ENCODE measurements at regions not wholly inside any gene's neighbourhood (a gene's known extent, or its start where the extent isn't known, plus 50 kb on each side); places are given as distances from the start of the nearest gene placed in this dataset.
"Not testable (repeated sequence)": the region's sequence is repeated elsewhere in the genome, so short reads cannot be mapped to it uniquely, and the experiment has no call there.

DNA sequence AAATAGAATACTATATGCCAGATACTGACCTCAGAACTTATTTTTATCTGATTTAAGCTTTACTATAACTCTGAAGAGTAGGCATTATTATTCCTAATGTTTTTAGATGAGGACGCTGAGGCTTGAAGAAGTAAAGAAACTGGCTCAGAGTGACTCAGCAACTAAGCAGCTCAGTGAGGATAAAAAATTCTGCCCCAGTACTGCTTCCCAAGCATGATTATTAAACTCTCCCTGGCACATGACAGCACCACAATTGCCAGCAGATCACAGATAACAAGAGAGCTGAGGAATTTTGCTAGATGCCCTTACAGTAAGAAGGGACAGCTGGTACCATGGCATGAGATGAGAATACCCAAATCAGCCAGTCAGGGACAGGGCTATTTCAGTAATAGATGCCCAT lies 219.4 kb downstream of the NKX6-1 start:
- H3K4me1 ChIP-seq = no peaks in the 10 kb centered on the region
- no peaks in the 10 kb centered on the region for H3K36me3 ChIP-seq
- H3K9me3 ChIP-seq (replicated peaks) = no peaks in the 10 kb centered on the region
- DNase-seq = no peak
- H3K27ac ChIP-seq = no peak overlapping the region
- no peak overlapping the region for H3K4me3 ChIP-seq
- H3K27me3 ChIP-seq = no peaks in the 10 kb centered on the region

DNA sequence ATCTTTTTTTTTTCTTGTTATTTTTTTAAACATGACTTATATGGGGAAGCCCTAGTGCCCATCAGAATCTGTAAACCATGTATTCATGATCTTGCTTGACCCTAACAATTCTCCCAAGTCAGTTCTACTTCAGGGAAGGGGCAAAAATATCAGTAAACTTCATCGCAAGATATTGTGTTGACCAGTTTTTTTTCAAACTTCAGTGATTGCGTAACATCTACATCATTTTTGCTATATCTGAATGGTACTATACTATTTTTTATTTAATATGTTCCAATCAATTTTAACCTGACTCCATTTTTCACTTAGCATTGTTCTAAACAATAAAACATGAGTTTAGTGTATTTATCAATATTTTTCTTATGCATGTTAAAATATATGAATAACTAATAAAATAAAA lies 221.2 kb downstream of the NKX6-1 start:
- H3K4me3 ChIP-seq = no peak overlapping the region
- H3K4me1 ChIP-seq = no peaks in the 10 kb centered on the region
- DNase-seq = no peak
- no peaks in the 10 kb centered on the region for H3K9me3 ChIP-seq (replicated peaks)
- no peak overlapping the region for H3K27ac ChIP-seq
- no peaks in the 10 kb centered on the region for H3K27me3 ChIP-seq
- no peaks in the 10 kb centered on the region for H3K36me3 ChIP-seq

DNA sequence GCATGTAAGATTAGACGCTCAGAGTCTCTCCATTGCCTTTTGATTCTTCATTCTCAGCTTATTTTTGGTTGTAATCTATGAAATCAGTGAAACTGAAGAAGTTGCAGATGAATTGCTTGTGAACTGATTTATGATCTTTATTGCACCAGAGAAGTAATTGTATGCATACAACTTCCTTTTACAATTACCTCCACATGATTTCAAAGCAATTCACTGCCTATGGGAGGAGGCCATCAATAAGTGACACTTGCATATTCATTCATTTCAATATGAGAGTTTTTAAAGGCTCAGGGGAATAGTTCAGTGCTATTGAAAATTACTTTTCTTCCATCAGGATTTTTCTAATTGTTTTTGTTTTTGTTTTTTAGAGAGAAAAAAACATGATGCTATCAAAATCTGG lies 222.3 kb downstream of the NKX6-1 start:
- H3K9me3 ChIP-seq (replicated peaks) = no peaks in the 10 kb centered on the region
- no peak overlapping the region for H3K27ac ChIP-seq
- no peak overlapping the region for H3K4me3 ChIP-seq
- DNase-seq = no peak
- no peaks in the 10 kb centered on the region for H3K4me1 ChIP-seq
- no peaks in the 10 kb centered on the region for H3K36me3 ChIP-seq
- H3K27me3 ChIP-seq = no peaks in the 10 kb centered on the region

DNA sequence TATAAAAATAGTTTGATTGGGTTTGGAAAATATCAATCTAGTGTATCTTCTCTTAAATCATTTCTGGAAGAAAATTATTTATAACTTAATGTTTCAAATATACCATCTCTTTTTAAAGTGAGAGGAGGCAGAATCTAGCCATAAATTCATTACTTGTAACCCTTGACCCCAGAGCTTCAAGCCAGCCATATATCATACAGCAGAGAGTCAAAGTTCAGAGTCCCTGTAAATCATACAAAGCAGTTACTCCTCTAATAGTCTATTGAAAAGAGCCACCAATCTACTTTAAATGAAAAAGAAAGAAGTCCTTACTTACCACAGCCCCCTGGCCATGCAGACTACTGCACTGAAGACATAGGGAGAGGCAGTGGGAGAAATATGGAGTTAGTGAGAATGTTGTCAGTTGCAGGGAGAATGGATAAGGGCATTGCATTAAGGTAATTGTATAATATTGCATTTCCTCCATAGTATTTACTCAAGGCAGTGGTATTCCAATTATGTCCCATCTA lies 229.5 kb downstream of the NKX6-1 start:
- Histone ChIP-seq H3K27me3 (no peaks in the 10 kb centered on the region), H3K4me3 (no peak overlapping the region), H3K36me3 (no peaks in the 10 kb centered on the region), H3K9me3 (replicated peaks) (no peaks in the 10 kb centered on the region), H3K4me1 (no peaks in the 10 kb centered on the region), H3K27ac (no peak overlapping the region)
- DNase-seq = no peak

DNA sequence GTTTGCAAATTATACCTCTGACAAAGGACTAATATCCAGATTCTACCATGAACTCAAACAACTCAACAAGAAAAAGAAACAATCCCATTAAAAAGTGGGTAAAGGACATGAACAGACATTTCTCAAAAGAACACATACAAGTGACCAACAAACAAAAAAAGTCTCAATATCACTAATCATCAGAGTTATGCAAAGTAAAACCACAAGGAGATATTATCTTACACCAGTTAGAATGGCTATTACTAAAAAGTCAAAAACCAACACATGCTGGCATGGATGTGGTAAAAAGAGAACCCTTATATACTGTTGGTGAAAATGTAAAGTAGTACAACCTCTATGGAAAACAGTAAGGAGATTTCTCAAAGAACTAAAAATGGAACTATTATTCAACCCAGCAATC lies 234.4 kb downstream of the NKX6-1 start:
- H3K27ac ChIP-seq = no peak overlapping the region
- H3K4me1 ChIP-seq = no peaks in the 10 kb centered on the region
- H3K9me3 ChIP-seq (replicated peaks) = no peaks in the 10 kb centered on the region
- no peaks in the 10 kb centered on the region for H3K36me3 ChIP-seq
- H3K4me3 ChIP-seq = no peak overlapping the region
- no peak for DNase-seq
- no peaks in the 10 kb centered on the region for H3K27me3 ChIP-seq

DNA sequence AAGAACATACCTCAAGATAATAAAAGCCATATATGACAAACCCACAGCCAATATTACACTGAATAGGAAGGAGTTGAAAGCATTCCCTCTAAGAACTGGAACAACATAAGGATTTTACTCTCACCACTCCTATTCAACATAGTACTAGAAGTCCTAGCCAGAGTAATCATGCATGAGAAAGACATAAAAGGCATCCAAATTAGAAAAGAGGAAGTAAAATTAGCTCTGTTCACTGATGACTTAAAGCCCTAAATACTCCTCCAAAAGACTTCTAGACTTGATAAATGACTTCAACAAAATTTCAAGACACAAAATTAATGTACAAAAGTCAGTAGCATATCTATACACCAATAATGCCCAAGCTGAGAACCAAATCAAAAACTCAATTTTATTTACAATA lies 235.7 kb downstream of the NKX6-1 start:
- H3K36me3 ChIP-seq = no peaks in the 10 kb centered on the region
- no peak overlapping the region for H3K4me3 ChIP-seq
- H3K27me3 ChIP-seq = no peaks in the 10 kb centered on the region
- no peaks in the 10 kb centered on the region for H3K9me3 ChIP-seq (replicated peaks)
- DNase-seq = no peak
- no peaks in the 10 kb centered on the region for H3K4me1 ChIP-seq
- H3K27ac ChIP-seq = no peak overlapping the region

DNA sequence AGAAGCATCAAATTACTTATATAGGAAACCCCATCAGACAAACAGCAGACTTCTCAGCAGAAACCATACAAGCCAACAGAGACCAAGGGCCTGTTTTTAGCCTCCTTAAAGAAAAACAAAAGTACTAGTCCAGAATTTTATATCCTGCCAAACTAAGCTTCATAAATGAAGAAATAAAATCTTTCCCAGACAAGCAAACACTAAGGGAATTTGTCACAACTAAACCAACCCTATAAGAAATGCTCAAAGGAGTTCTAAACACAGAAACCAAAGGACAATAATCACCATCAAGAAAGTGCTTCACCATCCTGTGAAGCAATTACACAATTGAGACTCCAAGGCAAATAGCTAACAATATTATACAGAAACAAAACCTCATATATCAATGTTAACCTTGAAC lies 238.6 kb downstream of the NKX6-1 start:
- Histone ChIP-seq H3K27me3 (no peaks in the 10 kb centered on the region), H3K9me3 (replicated peaks) (no peaks in the 10 kb centered on the region), H3K27ac (no peak overlapping the region), H3K4me1 (no peaks in the 10 kb centered on the region), H3K4me3 (no peak overlapping the region), H3K36me3 (no peaks in the 10 kb centered on the region)
- DNase-seq = no peak

DNA sequence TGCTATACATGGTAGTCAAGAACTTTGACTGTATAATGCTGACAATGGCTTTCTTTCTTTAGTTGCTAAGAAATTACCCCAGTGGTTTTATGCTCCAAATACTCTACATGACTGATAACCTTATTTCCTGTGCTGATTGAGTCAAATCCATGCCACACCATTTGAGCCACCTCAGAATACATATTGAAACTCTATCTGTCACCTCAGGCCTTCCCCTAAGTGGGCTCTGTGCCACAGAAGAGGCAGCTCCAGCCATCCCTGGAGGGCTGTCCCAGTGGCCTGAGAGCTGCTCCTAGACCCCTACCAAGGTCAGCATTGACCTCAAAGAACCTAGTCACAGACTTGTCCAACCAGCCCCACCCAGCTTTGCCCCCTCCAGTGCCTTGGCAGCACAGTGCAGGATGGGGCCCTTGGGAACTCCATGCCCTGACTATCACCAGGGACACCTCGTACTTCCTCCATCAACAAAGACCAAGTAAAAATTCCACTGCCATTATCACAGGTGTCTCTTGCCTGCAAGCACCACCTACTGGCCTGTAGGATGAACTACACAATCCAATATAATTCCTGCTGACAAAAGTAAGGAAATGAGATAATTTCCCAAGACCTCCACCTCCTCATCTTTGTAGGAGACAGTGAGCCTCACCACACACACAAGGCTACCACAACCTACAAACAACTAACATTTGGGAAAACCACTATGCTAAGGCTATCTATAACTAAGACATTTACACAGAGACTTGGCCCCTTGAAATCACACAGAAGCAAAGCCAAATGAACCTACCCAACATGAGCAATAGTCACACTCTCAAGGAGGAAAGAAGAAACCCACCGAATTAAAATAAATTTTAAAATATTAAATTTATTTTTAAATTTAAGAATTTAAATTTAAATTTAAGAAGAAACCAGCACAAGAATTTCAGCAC lies 239.9 kb downstream of the NKX6-1 start:
- Histone ChIP-seq H3K4me3 (no peak overlapping the region), H3K9me3 (replicated peaks) (no peaks in the 10 kb centered on the region), H3K27ac (no peak overlapping the region), H3K4me1 (no peaks in the 10 kb centered on the region), H3K36me3 (no peaks in the 10 kb centered on the region), H3K27me3 (no peaks in the 10 kb centered on the region)
- peak; percentile 19 to 62 for DNase-seq

DNA sequence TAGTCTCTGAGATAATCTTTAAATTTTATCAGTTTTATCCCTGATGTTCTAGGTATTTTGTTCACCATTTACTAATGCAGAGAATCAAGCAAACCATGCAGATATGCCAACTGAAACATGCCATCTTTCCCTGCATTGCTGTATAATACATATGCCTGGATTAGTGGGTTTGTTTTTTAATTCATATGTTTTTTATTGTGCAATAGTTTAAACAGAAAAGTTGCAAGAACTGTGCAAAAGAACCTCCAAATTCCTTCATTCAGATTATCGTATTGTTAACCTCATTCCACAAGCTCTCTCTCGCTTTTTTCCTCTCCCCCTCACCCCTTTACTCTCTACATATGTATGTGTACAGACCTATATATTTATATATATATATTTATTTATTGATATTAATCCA lies 244.6 kb downstream of the NKX6-1 start:
- H3K36me3 ChIP-seq = no peaks in the 10 kb centered on the region
- H3K9me3 ChIP-seq (replicated peaks) = no peaks in the 10 kb centered on the region
- H3K4me1 ChIP-seq = no peaks in the 10 kb centered on the region
- H3K27me3 ChIP-seq = no peaks in the 10 kb centered on the region
- H3K4me3 ChIP-seq = no peak overlapping the region
- no peak overlapping the region for H3K27ac ChIP-seq
- no peak for DNase-seq

DNA sequence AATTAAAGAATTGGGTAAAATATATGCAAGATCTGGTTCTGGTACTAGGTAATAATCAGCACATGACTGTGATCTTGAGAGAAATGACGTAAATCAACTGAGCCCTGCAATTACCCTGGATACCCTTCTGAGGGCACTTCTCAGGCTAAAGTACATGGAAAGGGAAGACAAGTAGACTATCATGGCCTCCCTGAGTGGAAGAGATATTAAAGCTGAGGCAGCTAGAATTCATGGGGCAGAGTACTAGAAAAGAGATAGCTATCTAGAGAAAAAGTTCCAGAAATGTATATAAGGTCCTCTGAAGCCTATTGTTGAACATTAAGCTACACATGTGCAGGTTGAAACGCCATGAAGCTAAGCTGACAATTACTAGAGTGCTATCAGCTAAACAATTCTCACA lies 249.6 kb downstream of the NKX6-1 start:
- Histone ChIP-seq H3K27ac (no peak overlapping the region), H3K36me3 (no peaks in the 10 kb centered on the region), H3K9me3 (replicated peaks) (no peaks in the 10 kb centered on the region), H3K27me3 (0 out of 2 replicates have a peak, but pooled peaks cover 3% of the 10 kb centered on the region), H3K4me1 (0 out of 2 replicates have a peak, but pooled peaks cover 2% of the 10 kb centered on the region), H3K4me3 (no peak overlapping the region)
- no peak for DNase-seq

DNA sequence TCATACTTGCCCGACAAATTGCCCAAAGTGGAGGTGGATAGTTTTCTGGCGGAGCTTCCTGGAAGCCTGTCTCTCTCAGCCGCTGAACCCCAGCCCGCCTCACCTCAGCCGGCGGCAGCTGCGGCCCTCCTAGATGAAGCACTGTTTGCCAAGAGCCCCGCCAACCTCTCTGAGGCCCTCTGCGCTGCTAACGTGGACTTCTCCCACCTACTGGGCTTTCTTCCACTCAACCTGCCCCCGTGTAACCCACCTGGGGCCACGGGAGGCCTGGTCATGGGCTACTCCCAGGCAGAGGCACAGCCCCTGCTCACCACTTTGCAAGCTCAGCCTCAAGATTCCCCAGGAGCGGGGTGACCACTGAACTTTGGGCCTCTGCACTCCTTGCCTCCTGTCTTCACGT lies 254.1 kb downstream of the NKX6-1 start:
- not testable (repeated sequence) for DNase-seq; H3K36me3 ChIP-seq; H3K4me1 ChIP-seq; H3K4me3 ChIP-seq; H3K27me3 ChIP-seq; H3K27ac ChIP-seq; H3K9me3 ChIP-seq (replicated peaks)

DNA sequence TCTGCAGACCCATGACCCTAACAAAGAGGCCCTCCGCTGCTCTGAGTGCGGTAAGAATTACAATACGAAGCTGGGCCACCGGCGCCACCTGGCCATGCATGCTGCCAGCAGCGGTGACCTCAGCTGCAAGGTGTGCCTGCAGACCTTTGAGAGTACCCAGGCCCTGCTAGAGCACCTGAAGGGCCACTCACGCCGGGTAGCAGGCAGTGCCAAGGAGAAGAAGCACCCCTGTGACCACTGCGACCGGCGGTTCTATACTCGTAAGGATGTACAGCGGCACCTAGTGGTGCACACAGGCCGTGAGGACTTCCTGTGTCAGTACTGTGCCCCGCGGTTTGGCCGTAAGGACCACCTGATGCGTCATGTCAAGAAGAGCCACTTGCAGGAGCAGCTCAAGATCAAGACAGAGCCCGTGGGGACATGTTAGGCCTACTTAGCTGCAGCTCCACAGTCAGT lies 254.7 kb downstream of the NKX6-1 start:
- H3K27ac ChIP-seq; H3K36me3 ChIP-seq; H3K9me3 ChIP-seq (replicated peaks); H3K27me3 ChIP-seq; H3K4me1 ChIP-seq; H3K4me3 ChIP-seq: not testable (repeated sequence)
- peak; percentile 13 to 17 for DNase-seq

DNA sequence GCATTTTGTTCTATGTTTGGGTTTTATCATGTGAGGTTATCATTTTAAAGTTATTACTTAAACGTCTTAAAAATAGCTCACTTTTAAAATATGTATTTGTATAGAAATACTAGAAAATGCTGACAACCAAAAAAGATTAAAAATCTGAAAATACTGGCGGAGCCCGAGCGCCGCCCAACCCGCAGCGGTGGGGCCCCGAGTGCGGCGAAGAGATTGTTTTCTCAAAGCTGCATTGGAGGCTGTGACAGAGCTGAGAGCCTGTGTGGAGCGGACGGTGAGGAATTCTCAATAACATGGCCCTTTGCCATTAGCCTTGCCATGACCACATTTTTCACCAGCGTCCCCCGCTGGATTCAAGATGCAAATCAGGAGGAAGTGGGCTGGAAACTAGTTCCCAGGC lies 255.4 kb downstream of the NKX6-1 start:
- no peak overlapping the region for H3K4me3 ChIP-seq
- H3K27me3 ChIP-seq = 0 out of 2 replicates have a peak, but pooled peaks cover 2% of the 10 kb centered on the region
- H3K4me1 ChIP-seq = 0 out of 2 replicates have a peak, but pooled peaks cover 2% of the 10 kb centered on the region
- no peaks in the 10 kb centered on the region for H3K36me3 ChIP-seq
- H3K9me3 ChIP-seq (replicated peaks) = no peaks in the 10 kb centered on the region
- no peak overlapping the region for H3K27ac ChIP-seq
- no peak for DNase-seq

DNA sequence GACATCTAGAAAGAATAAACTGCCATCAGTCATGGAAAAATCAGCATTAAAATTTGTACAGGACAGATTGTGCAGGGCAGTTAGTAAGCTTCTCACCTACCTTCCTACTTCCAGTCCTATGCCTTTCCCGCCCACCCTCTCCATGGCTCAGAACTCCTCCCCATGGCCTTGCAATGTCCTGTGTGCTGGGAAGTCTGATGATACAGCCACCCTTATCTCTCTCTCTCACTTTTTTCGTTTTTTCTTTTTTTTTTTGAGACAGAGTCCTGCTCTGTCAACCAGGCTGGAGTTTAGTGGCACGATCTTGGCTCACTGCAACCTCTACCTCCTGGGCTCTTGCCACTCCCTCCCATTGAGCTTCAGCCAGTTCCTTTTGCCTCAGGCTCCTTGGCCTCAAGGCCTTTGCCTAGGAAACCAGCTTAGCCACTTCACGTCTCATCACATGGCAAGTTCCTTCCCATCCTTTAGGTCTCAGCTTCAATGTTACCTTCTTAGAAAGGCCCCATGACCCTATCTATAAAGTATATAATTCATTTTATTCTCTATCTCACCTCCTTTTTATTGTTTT lies 259.7 kb downstream of the NKX6-1 start:
- no peak overlapping the region for H3K27ac ChIP-seq
- H3K4me3 ChIP-seq = no peak overlapping the region
- H3K27me3 ChIP-seq = no peaks in the 10 kb centered on the region
- no peaks in the 10 kb centered on the region for H3K36me3 ChIP-seq
- H3K4me1 ChIP-seq = no peaks in the 10 kb centered on the region
- no peak for DNase-seq
- H3K9me3 ChIP-seq (replicated peaks) = no peaks in the 10 kb centered on the region

DNA sequence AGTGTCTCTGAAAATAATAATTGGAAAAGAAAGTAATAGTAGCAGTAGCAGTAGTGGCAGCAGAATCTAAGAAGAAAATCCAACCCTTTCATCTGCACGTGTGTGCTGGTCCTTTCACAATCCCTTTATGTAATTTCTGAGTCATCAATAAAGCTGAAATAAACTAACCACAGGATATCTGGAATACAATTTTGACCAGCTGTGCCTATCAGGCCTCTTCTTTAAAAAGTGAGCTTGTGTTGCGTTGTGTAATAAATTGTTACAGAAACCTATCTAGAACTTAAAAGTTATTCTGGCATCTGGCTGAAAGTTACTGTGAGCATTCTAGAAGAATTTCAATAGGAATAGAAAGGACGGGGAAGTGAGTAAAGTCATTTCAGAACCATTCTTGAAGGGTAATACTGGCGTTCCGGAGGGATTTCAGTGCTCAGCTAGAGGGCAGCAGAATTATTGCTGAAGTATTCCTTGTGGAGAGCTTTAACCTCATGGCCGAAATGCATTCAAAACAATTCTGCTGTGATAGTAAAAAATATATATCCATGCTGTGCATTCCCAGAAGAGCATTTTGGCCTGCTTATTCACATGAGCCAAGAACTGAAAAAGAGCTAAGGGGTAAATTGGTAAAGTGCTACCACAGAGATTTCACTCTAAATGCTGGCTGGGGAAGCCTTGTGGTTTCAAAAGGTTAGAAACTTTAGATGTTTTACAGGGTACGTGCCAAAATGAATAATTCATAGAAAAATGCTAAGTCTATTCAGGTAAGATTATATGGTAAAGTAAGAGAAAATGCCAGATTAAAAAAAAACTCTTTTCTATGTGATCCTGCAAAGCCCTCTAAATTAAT lies 260.6 kb downstream of the NKX6-1 start:
- no peaks in the 10 kb centered on the region for H3K36me3 ChIP-seq
- H3K27ac ChIP-seq = no peak overlapping the region
- H3K9me3 ChIP-seq (replicated peaks) = no peaks in the 10 kb centered on the region
- H3K4me3 ChIP-seq = no peak overlapping the region
- H3K4me1 ChIP-seq = no peaks in the 10 kb centered on the region
- DNase-seq = no peak
- no peaks in the 10 kb centered on the region for H3K27me3 ChIP-seq

Measured in SJCRH30 (cell line).